GM18499 (cell line): ENCODE measurements at regions not wholly inside any gene's neighbourhood (a gene's known extent, or its start where the extent isn't known, plus 50 kb on each side); places are given as distances from the start of the nearest gene placed in this dataset.
"Not testable (repeated sequence)": the region's sequence is repeated elsewhere in the genome, so short reads cannot be mapped to it uniquely, and the experiment has no call there.

ENCODE experiments used
- ATAC-seq: cut with Tn5 transposase; IDR thresholded peaks from one replicate; pipeline ENCODE4 v1.9.1; 2021; ENCODE audit warnings: moderate number of reproducible peaks; ENCODE audit not compliant: insufficient read depth, unreplicated experiment

GRCh38 chr1:229851511-229851910, 215.5 kb upstream of the GALNT2 start:
- ATAC-seq: no peak

GRCh38 chr1:229853751-229854150, 213.3 kb upstream of the GALNT2 start:
- ATAC-seq: no peak

- ATAC-seq: no peak
Measured at GRCh38 chr1:229854620-229855019, 212.4 kb upstream of the GALNT2 start.

- ATAC-seq: peak; percentile 74
Measured at GRCh38 chr1:229856009-229856650, 210.9 kb upstream of the GALNT2 start.

GRCh38 chr1:229857585-229857984, 209.5 kb upstream of the GALNT2 start:
- no peak for ATAC-seq

GRCh38 chr1:229859026-229859425, 208.0 kb upstream of the GALNT2 start:
- ATAC-seq: no peak

GRCh38 chr1:229860926-229861325, 206.1 kb upstream of the GALNT2 start:
- ATAC-seq: no peak

- no peak for ATAC-seq
Measured at GRCh38 chr1:229862017-229862774, 204.8 kb upstream of the GALNT2 start.

GRCh38 chr1:229863651-229864545, 203.1 kb upstream of the GALNT2 start:
- no peak for ATAC-seq

- no peak for ATAC-seq
Measured at GRCh38 chr1:229864686-229865230, 202.3 kb upstream of the GALNT2 start.

GRCh38 chr1:229865321-229865720, 201.7 kb upstream of the GALNT2 start:
- ATAC-seq: not testable (repeated sequence)

GRCh38 chr1:229867726-229868125, 199.3 kb upstream of the GALNT2 start:
- ATAC-seq: no peak

- ATAC-seq: no peak
Measured at GRCh38 chr1:229869240-229869639, 197.8 kb upstream of the GALNT2 start.

GRCh38 chr1:229869687-229870086, 197.4 kb upstream of the GALNT2 start:
- no peak for ATAC-seq

- ATAC-seq: no peak
Measured at GRCh38 chr1:229870381-229870780, 196.7 kb upstream of the GALNT2 start.

- no peak for ATAC-seq
Measured at GRCh38 chr1:229871078-229871676, 195.9 kb upstream of the GALNT2 start.

GRCh38 chr1:229874136-229874535, 192.9 kb upstream of the GALNT2 start:
- ATAC-seq: no peak

GRCh38 chr1:229874609-229875008, 192.4 kb upstream of the GALNT2 start:
- ATAC-seq: no peak

- ATAC-seq: no peak
Measured at GRCh38 chr1:229875086-229875485, 192.0 kb upstream of the GALNT2 start.

- no peak for ATAC-seq
Measured at GRCh38 chr1:229879746-229880145, 187.3 kb upstream of the GALNT2 start.
